ENCODE measurements at regions not wholly inside any gene's neighbourhood (a gene's known extent, or its start where the extent isn't known, plus 50 kb on each side); places are given as distances from the start of the nearest gene placed in this dataset.

DNA sequence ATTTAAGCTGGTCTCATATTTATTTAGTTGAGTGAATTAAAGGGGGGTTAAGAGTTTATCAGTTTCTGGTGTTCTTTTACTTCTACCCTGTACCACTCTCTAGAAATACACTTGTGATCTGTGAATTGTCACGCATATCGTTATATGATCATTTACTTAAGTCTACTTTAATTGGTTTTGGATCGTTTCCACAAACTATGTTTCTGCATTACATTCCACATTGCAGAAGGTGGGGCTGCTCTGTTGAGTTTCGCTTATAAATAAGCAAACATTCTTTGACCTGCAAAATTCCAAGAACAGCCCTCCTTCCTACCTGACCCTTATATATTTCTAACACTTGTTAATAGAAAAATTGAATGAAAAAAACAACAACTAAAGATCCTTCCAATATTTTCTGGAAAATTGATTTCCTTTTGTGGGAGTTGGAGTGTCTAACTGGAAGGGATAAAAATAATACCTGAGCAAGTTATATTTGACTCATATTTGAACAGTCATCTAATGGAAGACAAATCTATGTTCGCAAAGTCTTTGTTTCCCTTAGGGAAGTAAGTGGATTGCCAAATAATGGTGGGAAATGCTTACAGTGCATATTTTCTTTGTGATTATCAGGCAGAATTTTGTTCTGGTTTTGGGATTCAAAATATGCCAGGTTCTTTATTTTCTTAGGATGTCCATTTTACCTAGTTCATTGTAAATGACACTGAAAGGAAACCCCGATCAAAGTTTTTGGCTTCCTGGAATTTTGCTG lies 152.7 kb downstream of the RELL1 start:
- ChIA-PET CTCF (no interaction called here), POLR2A (no interaction called here)
- Mint-ChIP-seq H3K36me3 (ENCODE audit: insufficient read depth, unreplicated experiment) (no peaks in the 10 kb centered on the region), H3K9me3 (ENCODE audit: unreplicated experiment) (no peaks in the 10 kb centered on the region), H3K27me3 (ENCODE audit: insufficient read depth, unreplicated experiment) (no peaks in the 10 kb centered on the region), H3K27ac (ENCODE audit: unreplicated experiment) (no peak overlapping the region), H3K4me3 (ENCODE audit: unreplicated experiment) (no peak overlapping the region), H3K4me1 (ENCODE audit: low read depth, unreplicated experiment) (peaks cover 17% of the 10 kb centered on the region)
- no TSS peak for BruUV-seq (replicated peaks)
- no peak overlapping the region for H3K4me3 ChIP-seq (ENCODE audit: low read depth, low read length)
- no peak for DNase-seq
- no peaks in the 10 kb centered on the region for H3K9me3 ChIP-seq
- H3K27me3 ChIP-seq (replicated peaks; ENCODE audit: control insufficient read depth, insufficient read depth, low read length) = no peaks in the 10 kb centered on the region
- H3K36me3 ChIP-seq (ENCODE audit: control insufficient read depth, insufficient read depth, low read length) = no peaks in the 10 kb centered on the region
- H3K4me1 ChIP-seq = peaks cover 31% of the 10 kb centered on the region
- intact Hi-C loops (cut with micrococcal nuclease; ENCODE audit: unreplicated experiment) = no loop called here
- TF ChIP-seq, protein P1, sequence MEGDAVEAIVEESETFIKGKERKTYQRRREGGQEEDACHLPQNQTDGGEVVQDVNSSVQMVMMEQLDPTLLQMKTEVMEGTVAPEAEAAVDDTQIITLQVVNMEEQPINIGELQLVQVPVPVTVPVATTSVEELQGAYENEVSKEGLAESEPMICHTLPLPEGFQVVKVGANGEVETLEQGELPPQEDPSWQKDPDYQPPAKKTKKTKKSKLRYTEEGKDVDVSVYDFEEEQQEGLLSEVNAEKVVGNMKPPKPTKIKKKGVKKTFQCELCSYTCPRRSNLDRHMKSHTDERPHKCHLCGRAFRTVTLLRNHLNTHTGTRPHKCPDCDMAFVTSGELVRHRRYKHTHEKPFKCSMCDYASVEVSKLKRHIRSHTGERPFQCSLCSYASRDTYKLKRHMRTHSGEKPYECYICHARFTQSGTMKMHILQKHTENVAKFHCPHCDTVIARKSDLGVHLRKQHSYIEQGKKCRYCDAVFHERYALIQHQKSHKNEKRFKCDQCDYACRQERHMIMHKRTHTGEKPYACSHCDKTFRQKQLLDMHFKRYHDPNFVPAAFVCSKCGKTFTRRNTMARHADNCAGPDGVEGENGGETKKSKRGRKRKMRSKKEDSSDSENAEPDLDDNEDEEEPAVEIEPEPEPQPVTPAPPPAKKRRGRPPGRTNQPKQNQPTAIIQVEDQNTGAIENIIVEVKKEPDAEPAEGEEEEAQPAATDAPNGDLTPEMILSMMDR (IDR thresholded peaks at IDR 0.05; ENCODE audit: insufficient read depth in 1 of 2, low read depth in 1 of 2, low read length in 1 of 2, severe bottlenecking in 1 of 2, unreplicated experiment in 1 of 2) = no peak

DNA sequence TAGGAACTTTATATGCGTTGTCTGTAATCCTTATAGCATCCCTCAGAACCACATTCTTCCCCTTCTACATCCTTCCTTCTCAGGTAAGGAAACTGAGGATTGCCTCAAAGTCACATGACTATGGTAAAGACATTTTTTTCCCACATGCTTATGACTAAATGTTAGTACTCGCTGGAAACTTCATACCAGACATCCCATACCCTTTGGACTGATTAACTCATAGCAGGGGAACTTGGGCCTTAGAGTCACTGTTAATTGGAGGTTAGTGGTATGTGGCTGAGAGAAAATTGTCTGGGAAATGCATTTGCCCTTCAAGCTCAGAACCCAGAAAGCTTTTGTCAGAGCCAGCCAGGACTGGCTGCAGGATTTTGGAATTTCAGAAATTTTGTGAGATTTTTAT lies 155.0 kb downstream of the RELL1 start:
- TF ChIP-seq, protein P1 (IDR thresholded peaks at IDR 0.05; ENCODE audit: insufficient read depth in 1 of 2, low read depth in 1 of 2, low read length in 1 of 2, severe bottlenecking in 1 of 2, unreplicated experiment in 1 of 2) = no peak
- intact Hi-C loops (cut with micrococcal nuclease; ENCODE audit: unreplicated experiment) = no loop called here
- H3K27me3 ChIP-seq (replicated peaks; ENCODE audit: control insufficient read depth, insufficient read depth, low read length) = no peaks in the 10 kb centered on the region
- no peaks in the 10 kb centered on the region for H3K36me3 Mint-ChIP-seq (ENCODE audit: insufficient read depth, unreplicated experiment)
- no peaks in the 10 kb centered on the region for H3K9me3 ChIP-seq
- no peaks in the 10 kb centered on the region for H3K36me3 ChIP-seq (ENCODE audit: control insufficient read depth, insufficient read depth, low read length)
- no peaks in the 10 kb centered on the region for H3K9me3 Mint-ChIP-seq (ENCODE audit: unreplicated experiment)
- no peak overlapping the region for H3K4me3 Mint-ChIP-seq (ENCODE audit: unreplicated experiment)
- POLR2A ChIA-PET = no interaction called here
- H3K4me1 Mint-ChIP-seq (ENCODE audit: low read depth, unreplicated experiment) = peaks cover 6% of the 10 kb centered on the region
- peaks cover 18% of the 10 kb centered on the region; the same call in 1 of the 2 replicates for H3K4me1 ChIP-seq
- no peak overlapping the region for H3K4me3 ChIP-seq (ENCODE audit: low read depth, low read length)
- no peaks in the 10 kb centered on the region for H3K27me3 Mint-ChIP-seq (ENCODE audit: insufficient read depth, unreplicated experiment)
- H3K27ac Mint-ChIP-seq (ENCODE audit: unreplicated experiment) = no peak overlapping the region
- no peak for DNase-seq
- CTCF ChIA-PET = interaction anchor here (0.6 kb wide), 1 partner anchor 567 kb away, joined by 12 read pairs; no protein-coding TSS in a partner anchor
- BruUV-seq (replicated peaks) = no TSS peak

DNA sequence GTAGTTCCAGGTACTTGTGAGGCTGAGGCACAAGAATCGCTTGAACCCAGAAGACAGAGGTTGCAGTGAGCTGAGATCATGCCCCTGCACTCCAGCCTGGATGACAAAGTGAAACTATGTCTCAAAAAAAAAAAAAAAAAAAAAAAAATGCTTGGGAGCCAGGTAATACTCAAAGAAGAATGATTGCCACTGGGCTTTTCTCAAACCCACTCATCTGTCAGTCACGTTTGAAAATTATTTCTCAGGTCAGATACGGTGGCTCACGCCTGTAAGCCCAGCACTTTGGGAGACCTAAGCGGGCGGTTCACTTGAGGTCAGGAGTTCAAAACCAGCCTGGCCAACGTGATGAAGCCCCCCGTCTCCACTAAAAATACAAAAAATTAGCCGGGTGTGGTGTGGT lies 155.7 kb downstream of the RELL1 start:
- TF ChIP-seq, protein P1 (IDR thresholded peaks at IDR 0.05; ENCODE audit: insufficient read depth in 1 of 2, low read depth in 1 of 2, low read length in 1 of 2, severe bottlenecking in 1 of 2, unreplicated experiment in 1 of 2) = no peak
- ChIA-PET POLR2A (no interaction called here), CTCF (no interaction called here)
- no peaks in the 10 kb centered on the region for H3K36me3 Mint-ChIP-seq (ENCODE audit: insufficient read depth, unreplicated experiment)
- no TSS peak for BruUV-seq (replicated peaks)
- no peaks in the 10 kb centered on the region for H3K27me3 ChIP-seq (replicated peaks; ENCODE audit: control insufficient read depth, insufficient read depth, low read length)
- no peak overlapping the region for H3K27ac Mint-ChIP-seq (ENCODE audit: unreplicated experiment)
- intact Hi-C loops (cut with micrococcal nuclease; ENCODE audit: unreplicated experiment) = no loop called here
- H3K4me1 Mint-ChIP-seq (ENCODE audit: low read depth, unreplicated experiment) = peaks cover 6% of the 10 kb centered on the region
- H3K36me3 ChIP-seq (ENCODE audit: control insufficient read depth, insufficient read depth, low read length) = no peaks in the 10 kb centered on the region
- no peak overlapping the region for H3K4me3 Mint-ChIP-seq (ENCODE audit: unreplicated experiment)
- H3K4me1 ChIP-seq = peaks cover 18% of the 10 kb centered on the region; the same call in 1 of the 2 replicates
- no peaks in the 10 kb centered on the region for H3K9me3 ChIP-seq
- H3K9me3 Mint-ChIP-seq (ENCODE audit: unreplicated experiment) = no peaks in the 10 kb centered on the region
- no peak overlapping the region for H3K4me3 ChIP-seq (ENCODE audit: low read depth, low read length)
- H3K27me3 Mint-ChIP-seq (ENCODE audit: insufficient read depth, unreplicated experiment) = no peaks in the 10 kb centered on the region
- DNase-seq = no peak
